ENCODE measurements at regions not wholly inside any gene's neighbourhood (a gene's known extent, or its start where the extent isn't known, plus 50 kb on each side); places are given as distances from the start of the nearest gene placed in this dataset.
"Not testable (repeated sequence)": the region's sequence is repeated elsewhere in the genome, so short reads cannot be mapped to it uniquely, and the experiment has no call there.

GRCh38 chr6:125640441-125641150, 108.8 kb upstream of the HEY2 start:
- H3K4me1 ChIP-seq: no peaks in the 10 kb centered on the region
- TF ChIP-seq CTCF (IDR thresholded peaks at IDR 0.05): no peak
- no peak overlapping the region for H3K27ac ChIP-seq
- DNase-seq (ENCODE audit: low spot score in 2 of 2): no peak
- H3K27me3 ChIP-seq: no peaks in the 10 kb centered on the region
- no peaks in the 10 kb centered on the region for H3K36me3 ChIP-seq
- no peak overlapping the region for H3K4me3 ChIP-seq
- no peaks in the 10 kb centered on the region for H3K9me3 ChIP-seq
- intact Hi-C loops (cut with DNase I): no loop called here

- H3K4me1 ChIP-seq; DNase-seq (ENCODE audit: low spot score in 2 of 2); intact Hi-C loops (cut with DNase I); H3K9me3 ChIP-seq; H3K27me3 ChIP-seq; H3K4me3 ChIP-seq; H3K27ac ChIP-seq; H3K36me3 ChIP-seq: not testable (repeated sequence)
These were observed 105.3 kb upstream of the HEY2 start for GRCh38 chr6:125643967-125644661.

- H3K27me3 ChIP-seq: no peaks in the 10 kb centered on the region
- no peak for TF ChIP-seq CTCF (IDR thresholded peaks at IDR 0.05)
- H3K4me3 ChIP-seq: no peak overlapping the region
- intact Hi-C loops (cut with DNase I): no loop called here
- DNase-seq (ENCODE audit: low spot score in 2 of 2): no peak
- peaks cover 0 to 3% of the 10 kb centered on the region in 2 donors for H3K4me1 ChIP-seq
- H3K9me3 ChIP-seq: no peaks in the 10 kb centered on the region
- H3K27ac ChIP-seq: no peak overlapping the region
- no peaks in the 10 kb centered on the region for H3K36me3 ChIP-seq
These were observed 102.0 kb upstream of the HEY2 start for GRCh38 chr6:125647391-125647790.

GRCh38 chr6:125653752-125654151, 95.7 kb upstream of the HEY2 start:
- H3K27me3 ChIP-seq; H3K9me3 ChIP-seq; H3K27ac ChIP-seq; H3K36me3 ChIP-seq; H3K4me1 ChIP-seq; DNase-seq (ENCODE audit: low spot score in 2 of 2); intact Hi-C loops (cut with DNase I); H3K4me3 ChIP-seq: not testable (repeated sequence)

- intact Hi-C loops (cut with DNase I): no loop called here
- no peaks in the 10 kb centered on the region for H3K9me3 ChIP-seq
- H3K4me1 ChIP-seq: peaks cover 0 to 5% of the 10 kb centered on the region in 2 donors
- no peak for DNase-seq (ENCODE audit: low spot score in 2 of 2)
- H3K27ac ChIP-seq: no peak overlapping the region
- no peaks in the 10 kb centered on the region for H3K36me3 ChIP-seq
- no peak for TF ChIP-seq CTCF (IDR thresholded peaks at IDR 0.05)
- H3K4me3 ChIP-seq: no peak overlapping the region
- H3K27me3 ChIP-seq: no peaks in the 10 kb centered on the region
These were observed 93.9 kb upstream of the HEY2 start for GRCh38 chr6:125655511-125655910.

GRCh38 chr6:125656287-125656870, 93.1 kb upstream of the HEY2 start:
- no peaks in the 10 kb centered on the region for H3K27me3 ChIP-seq
- TF ChIP-seq CTCF (IDR thresholded peaks at IDR 0.05): no peak
- peaks cover 0 to 5% of the 10 kb centered on the region in 2 donors for H3K4me1 ChIP-seq
- H3K36me3 ChIP-seq: no peaks in the 10 kb centered on the region
- H3K27ac ChIP-seq: no peak overlapping the region
- no peak overlapping the region for H3K4me3 ChIP-seq
- intact Hi-C loops (cut with DNase I): no loop called here
- H3K9me3 ChIP-seq: no peaks in the 10 kb centered on the region
- no peak for DNase-seq (ENCODE audit: low spot score in 2 of 2)

Data from ascending aorta (tissue), 2 donors.